ENCODE measurements at regions not wholly inside any gene's neighbourhood (a gene's known extent, or its start where the extent isn't known, plus 50 kb on each side); places are given as distances from the start of the nearest gene placed in this dataset.

- no peaks in the 10 kb centered on the region for H4K20me1 ChIP-seq (ENCODE audit: insufficient read depth, low read length)
- no peaks in the 10 kb centered on the region for H3K9me3 ChIP-seq (ENCODE audit: insufficient read depth, low read length)
- H3K27ac ChIP-seq (ENCODE audit: low read length): no peak overlapping the region
- no peak overlapping the region for H3K4me3 ChIP-seq (ENCODE audit: low read length)
- no peak overlapping the region for H2AFZ ChIP-seq (ENCODE audit: low read depth, low read length)
- TF ChIP-seq CTCF (IDR thresholded peaks at IDR 0.05; ENCODE audit: low read depth, low read length) (no peak), EZH2phosphoT487 (IDR thresholded peaks at IDR 0.05; ENCODE audit: low read depth) (no peak)
- H3K4me1 ChIP-seq (ENCODE audit: low read length): peaks cover 3% of the 10 kb centered on the region; the same call in 1 of the 2 replicates
- no peaks in the 10 kb centered on the region for H3K27me3 ChIP-seq (ENCODE audit: low read depth, low read length)
- no peak overlapping the region for H3K4me2 ChIP-seq (ENCODE audit: low read length)
- no peaks in the 10 kb centered on the region for H3K36me3 ChIP-seq (replicated peaks; ENCODE audit: low read depth, low read length)
- no peak overlapping the region for H3K9ac ChIP-seq (ENCODE audit: low read length)
- no peaks in the 10 kb centered on the region for H3K79me2 ChIP-seq (ENCODE audit: low read length)
These were observed 410.5 kb downstream of the CDH19 start for GRCh38 chr18:66193394-66193793.

- H3K79me2 ChIP-seq (ENCODE audit: low read length): no peaks in the 10 kb centered on the region
- no peaks in the 10 kb centered on the region for H3K27me3 ChIP-seq (ENCODE audit: low read depth, low read length)
- H3K4me1 ChIP-seq (ENCODE audit: low read length): no peaks in the 10 kb centered on the region
- no peak overlapping the region for H3K4me3 ChIP-seq (ENCODE audit: low read length)
- no peaks in the 10 kb centered on the region for H3K9me3 ChIP-seq (ENCODE audit: insufficient read depth, low read length)
- H3K9ac ChIP-seq (ENCODE audit: low read length): no peak overlapping the region
- no peak overlapping the region for H3K27ac ChIP-seq (ENCODE audit: low read length)
- no peaks in the 10 kb centered on the region for H4K20me1 ChIP-seq (ENCODE audit: insufficient read depth, low read length)
- TF ChIP-seq CTCF (IDR thresholded peaks at IDR 0.05; ENCODE audit: low read depth, low read length) (no peak), EZH2phosphoT487 (IDR thresholded peaks at IDR 0.05; ENCODE audit: low read depth) (no peak)
- H3K4me2 ChIP-seq (ENCODE audit: low read length): no peak overlapping the region
- 0 out of 2 replicates have a peak overlapping the region, but pooled peaks have one; percentile 63 for H2AFZ ChIP-seq (ENCODE audit: low read depth, low read length)
- no peaks in the 10 kb centered on the region for H3K36me3 ChIP-seq (replicated peaks; ENCODE audit: low read depth, low read length)
These were observed 417.9 kb downstream of the CDH7 start for GRCh38 chr18:66168685-66169235.

GRCh38 chr18:66167829-66168684 lies 417.2 kb downstream of the CDH7 start:
- Histone ChIP-seq H3K27me3 (ENCODE audit: low read depth, low read length) (no peaks in the 10 kb centered on the region), H3K36me3 (replicated peaks; ENCODE audit: low read depth, low read length) (no peaks in the 10 kb centered on the region), H3K27ac (ENCODE audit: low read length) (no peak overlapping the region), H3K9ac (ENCODE audit: low read length) (no peak overlapping the region), H3K9me3 (ENCODE audit: insufficient read depth, low read length) (no peaks in the 10 kb centered on the region), H3K4me1 (ENCODE audit: low read length) (no peaks in the 10 kb centered on the region), H3K4me3 (ENCODE audit: low read length) (no peak overlapping the region), H2AFZ (ENCODE audit: low read depth, low read length) (peak overlapping the region; percentile 63; the same call in 1 of the 2 replicates), H4K20me1 (ENCODE audit: insufficient read depth, low read length) (no peaks in the 10 kb centered on the region), H3K79me2 (ENCODE audit: low read length) (no peaks in the 10 kb centered on the region), H3K4me2 (ENCODE audit: low read length) (no peak overlapping the region)
- TF ChIP-seq CTCF (IDR thresholded peaks at IDR 0.05; ENCODE audit: low read depth, low read length) (no peak), EZH2phosphoT487 (IDR thresholded peaks at IDR 0.05; ENCODE audit: low read depth) (no peak)

GRCh38 chr18:66160007-66160406 lies 409.2 kb downstream of the CDH7 start:
- Histone ChIP-seq H3K4me3 (ENCODE audit: low read length) (no peak overlapping the region), H3K27ac (ENCODE audit: low read length) (no peak overlapping the region), H3K36me3 (replicated peaks; ENCODE audit: low read depth, low read length) (no peaks in the 10 kb centered on the region), H3K27me3 (ENCODE audit: low read depth, low read length) (no peaks in the 10 kb centered on the region), H3K4me1 (ENCODE audit: low read length) (peaks cover 15% of the 10 kb centered on the region), H3K79me2 (ENCODE audit: low read length) (no peaks in the 10 kb centered on the region), H3K9ac (ENCODE audit: low read length) (no peak overlapping the region), H2AFZ (ENCODE audit: low read depth, low read length) (0 out of 2 replicates have a peak overlapping the region, but pooled peaks have one; percentile 10), H3K9me3 (ENCODE audit: insufficient read depth, low read length) (no peaks in the 10 kb centered on the region), H4K20me1 (ENCODE audit: insufficient read depth, low read length) (no peaks in the 10 kb centered on the region), H3K4me2 (ENCODE audit: low read length) (no peak overlapping the region)
- TF ChIP-seq CTCF (IDR thresholded peaks at IDR 0.05; ENCODE audit: low read depth, low read length) (no peak), EZH2phosphoT487 (IDR thresholded peaks at IDR 0.05; ENCODE audit: low read depth) (no peak)

Data from OCI-LY3 (cell line).